ENCODE measurements at regions not wholly inside any gene's neighbourhood (a gene's known extent, or its start where the extent isn't known, plus 50 kb on each side); places are given as distances from the start of the nearest gene placed in this dataset.
A peak's percentile ranks its signal among the peaks of the same experiment; 100 is the strongest.

DNA sequence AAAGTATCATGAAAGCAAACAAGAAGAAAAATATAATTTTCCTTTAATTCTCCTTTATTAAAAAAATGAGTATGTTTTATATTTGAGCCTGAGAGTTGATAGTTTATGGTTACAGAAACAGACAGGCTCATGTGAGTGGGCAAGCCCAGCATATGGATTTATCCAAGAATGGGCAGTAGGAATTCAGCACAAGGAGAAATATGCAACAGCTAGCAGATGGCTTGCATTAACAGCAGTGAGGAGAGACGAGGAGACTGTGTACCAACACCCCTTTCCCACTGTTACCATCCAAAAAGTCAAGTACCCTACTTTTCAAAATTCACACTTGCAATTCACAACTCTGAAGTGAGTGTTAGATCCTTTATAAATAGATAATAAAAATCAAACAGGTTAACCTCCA lies 1760.2 kb upstream of the TENM3 start:
- no peak for DNase-seq

DNA sequence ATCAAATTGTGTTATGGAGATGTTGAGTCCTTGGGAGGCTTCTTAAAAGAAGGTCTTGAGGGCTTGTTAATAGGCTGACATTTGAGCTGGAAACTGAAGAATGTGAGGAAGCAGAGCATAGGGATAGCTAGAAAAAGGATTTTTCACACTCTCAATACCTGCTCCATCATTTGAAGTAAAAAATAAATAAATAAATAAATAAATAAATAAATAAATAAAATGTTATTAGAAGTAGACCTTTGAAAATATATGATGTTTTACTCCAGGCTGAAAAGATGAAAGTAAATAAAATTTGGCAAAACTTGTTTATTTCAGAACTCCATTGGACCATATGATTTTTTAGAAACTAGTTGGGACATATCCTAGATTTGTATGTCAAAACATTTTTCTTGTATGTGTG lies 1757.8 kb upstream of the TENM3 start:
- no peak for DNase-seq

DNA sequence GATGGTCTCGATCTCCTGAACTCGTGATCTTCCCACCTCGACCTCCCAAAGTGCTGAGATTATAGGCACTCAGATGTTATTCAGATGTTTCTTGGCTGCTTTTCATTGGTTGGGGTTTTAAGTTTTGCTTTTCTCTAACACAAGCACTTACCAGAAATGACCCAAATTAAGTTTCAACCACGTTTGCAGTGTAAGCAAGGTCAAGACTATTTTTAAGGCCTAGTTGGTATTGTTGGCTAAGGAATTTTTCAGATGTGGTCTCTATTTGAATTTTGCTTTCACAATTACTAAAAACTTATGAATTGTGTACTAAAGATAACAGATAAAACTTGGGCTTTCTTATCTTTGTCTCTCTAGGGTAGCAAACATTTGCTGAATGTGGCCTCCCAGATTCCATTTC lies 1756.9 kb upstream of the TENM3 start:
- no peak for DNase-seq

DNA sequence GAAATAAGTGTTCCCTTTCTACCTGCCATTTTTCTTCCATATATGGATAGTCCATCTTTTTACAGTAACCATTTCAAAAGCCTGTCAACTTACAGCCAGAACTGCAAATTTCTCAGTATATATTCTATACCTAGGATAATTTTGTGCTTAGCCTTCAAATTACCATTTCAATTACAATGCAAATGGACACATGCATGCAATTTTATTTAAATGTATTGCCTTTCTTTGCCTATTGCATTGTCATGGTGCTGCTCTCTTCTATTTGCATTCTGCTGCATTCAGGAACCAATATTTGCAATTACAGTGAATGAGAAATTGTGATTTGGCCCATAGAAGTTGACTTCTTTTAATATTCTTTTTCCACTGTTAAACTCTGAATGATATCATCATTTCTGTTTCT lies 1753.4 kb upstream of the TENM3 start:
- no peak for DNase-seq

DNA sequence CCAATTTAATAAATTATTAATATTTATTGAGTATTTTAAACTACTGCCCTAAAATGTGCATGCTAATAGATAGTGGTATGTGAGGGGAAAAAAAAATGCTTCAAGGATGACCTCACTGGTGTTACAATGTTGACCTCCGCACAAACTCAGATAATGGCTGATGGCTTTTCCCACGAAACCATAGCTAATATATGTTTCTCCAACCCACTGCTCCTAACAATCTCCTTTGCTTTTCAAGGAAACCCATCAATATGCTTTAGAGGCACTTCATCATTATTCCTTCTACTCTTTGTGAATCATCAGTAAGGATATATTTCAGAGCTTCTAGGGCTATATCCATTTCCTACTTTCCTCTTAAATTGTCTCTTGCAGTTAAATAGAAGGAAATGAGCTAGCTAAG lies 1752.0 kb upstream of the TENM3 start:
- no peak for DNase-seq

DNA sequence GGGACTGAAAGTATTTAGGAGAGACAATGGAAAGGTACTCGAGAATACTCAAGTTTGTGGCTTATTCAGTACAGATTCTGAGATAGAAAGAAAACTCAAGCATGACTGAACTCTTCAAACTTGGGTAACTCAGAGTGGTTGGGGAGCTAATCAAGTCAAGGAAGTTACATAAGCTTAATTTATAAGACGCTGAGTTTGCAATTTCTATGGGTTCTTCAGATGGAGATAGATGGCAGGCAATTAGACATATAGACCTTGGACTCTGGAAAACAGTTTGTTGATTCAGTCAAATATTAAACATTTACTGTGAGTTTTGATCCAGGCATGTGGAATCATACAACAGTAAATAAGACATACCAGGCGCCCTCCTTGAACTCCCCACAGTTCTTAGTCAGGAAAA lies 1749.9 kb upstream of the TENM3 start:
- no peak for DNase-seq

DNA sequence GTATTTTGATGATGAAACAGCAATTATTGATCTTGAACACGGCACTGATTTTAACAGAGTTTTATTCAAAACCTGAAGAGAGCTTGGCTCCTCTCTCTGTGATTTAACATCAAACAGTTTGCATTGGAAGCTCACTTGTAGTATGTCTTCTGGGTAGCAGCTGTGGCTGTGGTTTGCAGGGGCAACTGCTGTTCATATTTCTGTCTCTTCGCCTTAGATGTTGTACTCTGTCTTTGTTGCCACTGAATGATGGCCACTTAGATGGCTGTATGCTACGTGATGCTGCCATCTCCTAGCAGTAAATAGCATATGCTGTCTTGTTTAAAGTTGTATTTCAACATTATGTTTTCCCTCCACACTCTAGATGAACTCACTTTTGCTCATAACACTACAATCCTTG lies 1743.0 kb upstream of the TENM3 start:
- no peak for DNase-seq

DNA sequence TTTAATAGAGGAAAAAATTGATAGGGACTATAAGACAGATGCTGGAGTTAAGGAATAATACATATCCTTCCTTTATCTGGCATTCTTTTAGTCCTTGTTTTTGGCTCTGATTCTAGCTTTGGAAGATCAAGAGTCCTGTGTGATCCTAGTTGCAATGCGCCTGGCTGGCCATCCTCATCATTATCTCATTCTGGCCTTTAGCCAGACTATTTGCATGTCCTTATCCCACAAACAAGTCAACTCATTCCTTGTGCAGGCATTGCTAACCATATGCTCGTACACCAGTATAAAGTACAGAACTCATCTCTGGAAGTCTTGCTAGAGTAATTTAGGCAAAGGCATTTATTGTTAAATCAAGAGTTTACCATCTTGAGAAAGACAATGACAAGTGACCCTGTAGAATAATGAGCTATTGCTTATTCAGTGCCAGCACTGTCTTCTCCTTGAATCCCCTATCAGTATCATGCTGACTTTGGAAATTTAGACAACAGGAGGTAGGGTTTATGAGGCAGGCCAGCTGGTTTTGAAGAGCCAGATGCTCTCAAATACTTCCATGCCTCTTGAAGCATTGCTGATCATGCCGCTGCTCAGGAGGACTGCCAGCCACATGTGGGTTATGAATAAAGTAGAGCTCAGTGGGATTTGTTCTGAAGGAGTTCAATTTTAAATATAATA lies 1730.3 kb upstream of the TENM3 start:
- no peak for DNase-seq

DNA sequence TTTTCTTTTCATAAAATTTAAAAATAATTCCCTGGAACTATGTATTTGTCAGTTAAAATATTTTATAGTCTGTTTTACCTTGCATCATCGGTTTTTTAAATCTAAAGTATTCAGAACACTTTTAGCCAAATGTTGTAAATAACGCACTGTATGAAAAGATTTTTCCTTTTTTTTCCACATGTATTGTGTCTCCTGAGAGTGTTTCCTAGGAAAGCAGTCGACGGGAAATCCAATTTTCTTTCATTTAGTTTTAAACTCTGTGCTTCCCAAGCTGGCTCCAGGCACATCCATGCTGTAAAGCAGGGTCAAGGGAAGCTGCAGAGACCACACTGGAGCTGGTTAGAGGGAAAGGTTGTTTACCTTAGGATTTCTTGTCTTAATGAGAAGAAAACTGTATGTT lies 1724.3 kb upstream of the TENM3 start:
- no peak for DNase-seq

DNA sequence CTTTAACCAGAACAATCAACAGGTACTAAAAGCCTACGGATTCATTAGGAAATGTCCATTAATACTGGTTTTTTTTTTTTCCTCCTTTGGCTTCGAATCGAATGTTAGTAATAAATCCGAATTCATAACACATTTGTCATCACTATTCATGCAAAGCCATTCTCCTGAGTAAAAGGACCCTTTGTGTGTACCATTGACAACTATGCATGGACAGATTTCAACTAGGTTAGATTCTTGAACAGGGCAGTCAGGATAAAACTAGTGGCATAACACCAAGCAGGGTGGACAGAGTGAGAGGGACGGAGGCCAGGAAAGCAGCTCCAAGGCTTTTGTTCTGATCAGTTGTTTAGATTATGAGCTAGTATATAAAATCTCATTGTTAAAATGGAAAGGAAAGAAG lies 1722.0 kb upstream of the TENM3 start:
- no peak for DNase-seq

DNA sequence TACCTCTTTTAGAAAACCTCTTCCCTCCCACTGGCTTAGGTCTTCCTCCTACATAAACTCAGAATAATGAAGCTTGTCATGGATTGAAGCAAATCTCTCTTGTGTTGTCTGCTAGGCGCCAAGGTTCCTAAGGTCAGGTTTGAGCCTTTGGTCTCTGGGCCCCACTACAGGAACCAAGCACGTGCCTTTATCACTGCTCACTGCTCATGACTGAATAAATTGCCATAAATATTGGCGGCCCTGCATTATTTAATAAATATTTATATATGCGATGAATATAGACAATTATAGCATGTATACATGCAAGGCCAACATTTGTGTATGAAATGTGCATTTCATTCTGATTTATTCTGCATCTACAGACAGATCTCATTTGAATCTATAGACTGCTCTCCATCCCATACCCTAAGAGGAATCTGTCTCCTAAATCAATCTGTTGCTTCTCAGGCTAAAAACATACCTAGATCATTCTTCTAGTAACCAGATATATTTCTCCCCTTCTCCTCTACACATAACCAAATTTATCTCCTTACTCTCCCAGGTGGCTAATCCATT lies 1717.6 kb upstream of the TENM3 start:
- DNase-seq = no peak

DNA sequence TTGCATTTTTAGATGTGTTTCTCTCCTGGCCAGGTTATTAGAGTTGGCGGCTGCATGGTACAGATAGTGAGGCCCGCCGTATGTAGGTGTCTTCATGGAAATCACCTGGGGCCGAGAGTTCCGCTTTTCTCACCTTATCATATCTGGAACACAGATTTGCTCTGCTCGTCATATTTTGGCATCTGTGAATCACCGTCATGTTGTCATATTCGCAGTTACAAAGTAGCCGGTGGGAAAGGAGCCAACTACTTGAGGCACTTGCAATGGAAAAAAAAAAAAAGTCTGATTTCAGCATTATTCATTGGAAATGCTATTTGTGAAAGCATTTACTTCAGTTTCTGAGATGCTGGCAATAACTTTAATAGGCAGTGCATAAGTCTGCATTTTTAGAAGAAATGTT lies 1715.2 kb upstream of the TENM3 start:
- DNase-seq = no peak

DNA sequence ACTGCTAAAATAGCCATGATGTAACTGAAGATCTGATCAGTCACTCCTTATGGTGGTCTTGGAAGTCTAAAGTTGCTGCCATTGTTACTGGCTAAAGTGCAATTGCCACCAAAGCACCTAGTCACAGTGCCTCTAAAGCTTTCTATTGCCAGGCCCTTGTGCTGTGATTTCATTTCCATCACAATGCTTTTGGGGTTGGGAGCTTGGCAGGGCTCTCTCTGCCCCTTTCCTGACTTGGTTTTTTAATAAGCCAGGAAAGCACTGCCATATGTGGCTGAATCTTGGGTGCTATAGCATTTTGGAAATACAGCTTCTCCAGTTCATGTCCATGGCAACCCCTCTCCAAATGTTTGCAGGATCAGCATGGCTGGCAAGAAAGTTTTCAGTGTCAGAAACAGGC lies 1712.4 kb upstream of the TENM3 start:
- no peak for DNase-seq

DNA sequence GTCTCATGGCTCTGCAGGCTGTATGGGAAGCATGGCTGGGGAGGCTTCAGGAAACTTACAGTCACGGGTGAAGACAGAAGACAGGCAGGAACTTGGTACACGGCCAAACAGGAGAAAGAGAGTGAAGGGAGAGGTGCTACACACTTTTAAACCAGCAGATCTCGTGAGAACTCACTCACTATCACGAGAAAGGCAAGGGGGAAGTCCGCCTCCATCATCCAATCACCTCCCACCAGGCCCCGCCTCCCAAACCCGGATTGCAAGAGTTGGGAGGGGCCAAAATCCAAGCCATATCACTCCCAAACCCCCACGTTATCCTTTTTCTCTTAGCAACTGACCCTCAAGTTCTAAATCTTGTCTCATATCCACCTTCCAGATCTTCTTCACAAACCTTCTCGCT lies 1710.5 kb upstream of the TENM3 start:
- no peak for DNase-seq

DNA sequence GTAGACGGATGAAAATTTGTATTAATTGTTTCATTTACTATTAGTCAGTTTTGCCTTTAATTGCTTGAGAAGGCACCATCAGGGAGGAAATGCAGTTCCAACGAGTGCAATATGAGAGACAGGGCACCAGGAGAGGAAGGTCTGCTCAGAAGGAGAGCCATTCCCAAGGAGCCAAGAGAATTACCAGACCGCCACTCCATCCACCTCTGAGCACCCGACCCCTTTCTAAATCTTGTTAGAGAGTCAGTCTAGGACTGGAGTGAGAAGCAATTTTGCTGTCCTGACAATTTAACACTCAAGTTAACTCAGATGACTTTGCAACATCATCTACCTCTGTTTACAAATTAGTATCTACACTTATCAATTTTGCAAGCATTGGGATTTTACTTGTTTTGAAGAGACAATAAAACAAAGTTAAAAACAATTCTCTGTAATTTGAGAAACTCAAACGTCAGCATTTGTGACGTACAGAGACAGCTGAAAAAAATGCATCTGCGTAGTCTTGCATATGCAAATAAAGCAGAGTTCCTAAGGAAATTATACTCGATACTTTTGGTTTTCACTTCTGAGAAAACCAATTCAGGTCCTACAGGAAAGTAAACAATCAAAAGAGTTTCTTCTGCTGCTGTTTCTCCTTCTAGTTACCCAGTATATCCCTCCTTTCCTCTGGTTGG lies 1704.7 kb upstream of the TENM3 start:
- DNase-seq = no peak

DNA sequence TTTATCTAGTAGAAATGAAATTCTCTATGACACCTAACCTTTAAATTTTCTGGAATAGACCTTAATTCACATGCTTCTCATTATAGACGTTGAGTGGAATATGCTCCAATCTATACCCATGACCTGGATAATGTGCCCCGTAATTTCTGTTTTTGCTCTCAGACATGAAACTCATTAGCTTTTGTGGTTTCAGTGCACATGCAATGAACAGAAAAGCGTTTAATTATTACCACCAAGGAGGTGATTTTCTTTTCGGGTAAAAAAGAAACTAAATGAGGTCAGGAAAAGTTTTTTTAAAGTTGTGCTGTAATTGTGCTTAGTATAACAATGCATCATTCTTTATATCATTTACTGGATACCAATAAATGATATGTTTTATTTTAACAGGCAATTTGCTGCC lies 1703.9 kb upstream of the TENM3 start:
- DNase-seq = no peak

DNA sequence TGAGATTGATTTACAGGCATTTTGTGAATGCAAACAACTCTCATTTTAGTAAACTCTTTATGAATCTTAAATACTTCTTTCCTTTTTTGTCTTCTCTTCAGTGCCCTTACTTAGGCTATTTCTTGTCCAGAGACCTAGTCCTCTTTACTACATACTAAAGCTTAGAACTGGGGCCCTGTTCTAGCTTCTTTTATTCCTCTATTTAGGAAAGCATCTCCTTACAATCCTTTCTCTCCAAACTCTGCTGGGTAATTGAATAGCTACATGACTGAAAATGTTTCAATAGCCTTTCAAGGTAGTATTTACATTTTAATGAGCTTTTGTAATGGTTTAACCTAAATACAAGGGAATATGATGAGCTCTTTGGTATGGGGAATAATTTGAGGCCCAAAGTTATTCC lies 1701.5 kb upstream of the TENM3 start:
- no peak for DNase-seq

DNA sequence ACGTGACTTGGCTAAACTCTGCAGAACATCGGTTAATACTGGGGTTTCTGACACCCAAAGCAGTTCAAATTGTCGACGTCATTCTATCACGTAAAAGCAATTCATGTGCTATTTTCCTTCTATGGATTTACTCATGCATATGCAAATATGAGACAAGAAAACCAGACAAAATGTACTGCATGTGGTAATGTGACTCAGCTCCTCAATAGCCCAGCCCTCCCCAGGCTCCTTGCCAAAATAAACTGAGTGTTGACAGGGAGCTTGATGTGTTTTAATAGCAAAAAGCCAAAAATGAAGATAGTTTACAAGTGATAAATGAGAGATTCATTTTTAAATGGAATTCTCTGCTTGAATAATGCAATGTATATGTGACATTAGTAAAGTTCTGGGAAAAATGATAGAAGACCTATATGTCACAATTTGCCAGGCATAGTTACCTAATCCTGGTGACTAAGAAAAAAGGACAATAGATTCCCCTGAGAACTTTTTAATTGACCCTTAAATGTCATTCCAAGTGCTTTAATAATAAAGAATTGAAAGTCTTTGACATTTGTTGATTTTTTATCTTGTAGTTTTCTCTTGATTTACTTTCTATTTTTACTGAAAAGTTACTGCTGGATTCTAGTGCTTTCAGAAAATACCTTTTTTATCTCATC lies 1700.6 kb upstream of the TENM3 start:
- DNase-seq = peak; percentile 34

DNA sequence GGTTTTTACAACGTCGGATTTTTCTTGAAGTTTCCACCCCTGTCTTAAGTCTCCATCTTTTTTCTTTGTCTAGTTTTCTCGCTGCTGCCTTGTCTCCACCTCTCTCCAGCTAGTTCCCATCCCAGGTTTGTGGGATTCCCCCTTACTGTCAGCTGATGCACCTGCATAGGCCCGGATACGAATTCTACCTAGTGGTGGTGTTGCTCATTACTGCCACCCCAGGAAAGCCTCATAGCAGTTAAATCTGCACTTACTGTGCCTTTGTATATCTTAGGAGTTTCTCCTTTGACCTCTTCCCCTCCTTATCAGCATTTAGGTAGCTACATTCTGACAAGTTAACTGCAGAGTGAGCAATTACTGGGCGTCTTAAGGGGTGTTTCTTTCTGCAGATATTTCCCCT lies 1693.1 kb upstream of the TENM3 start:
- no peak for DNase-seq

DNA sequence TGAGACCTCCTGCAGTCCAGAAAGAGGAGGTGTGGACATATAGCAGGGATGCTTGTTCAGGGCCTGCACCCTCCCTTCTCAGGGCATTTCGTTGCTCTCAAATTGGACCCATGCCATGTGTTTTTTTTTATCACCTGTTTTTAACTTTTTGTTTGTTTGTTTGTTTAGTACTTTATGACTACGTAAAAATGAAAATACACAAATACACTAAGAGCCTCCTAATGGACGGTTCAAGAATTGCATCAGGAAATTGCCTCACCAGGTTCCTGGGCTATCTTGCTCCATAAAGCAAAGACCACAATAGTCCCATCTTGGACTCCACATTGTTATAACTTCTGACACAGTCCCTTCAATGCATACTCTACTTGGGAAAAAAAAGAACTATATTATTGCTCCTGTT lies 1685.9 kb upstream of the TENM3 start:
- DNase-seq = no peak

DNA sequence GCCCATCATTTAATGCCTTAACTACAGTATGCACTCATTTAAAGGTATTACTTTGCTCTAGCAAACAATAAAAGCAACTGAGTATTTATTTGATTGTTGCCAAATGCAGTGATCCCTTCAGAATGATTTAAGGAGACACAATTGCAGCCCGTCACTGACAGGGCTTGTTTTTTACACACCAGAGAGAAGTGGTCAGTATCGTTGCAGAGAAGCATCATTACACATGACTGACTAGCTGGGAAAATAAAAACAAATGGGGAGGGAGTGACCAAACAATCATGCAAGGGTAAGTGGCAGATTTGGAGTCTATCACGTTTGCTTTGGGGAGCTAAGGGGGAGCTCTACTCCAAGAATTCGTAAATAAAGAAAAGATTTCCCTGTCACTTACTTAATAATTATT lies 1685.3 kb upstream of the TENM3 start:
- no peak for DNase-seq

DNA sequence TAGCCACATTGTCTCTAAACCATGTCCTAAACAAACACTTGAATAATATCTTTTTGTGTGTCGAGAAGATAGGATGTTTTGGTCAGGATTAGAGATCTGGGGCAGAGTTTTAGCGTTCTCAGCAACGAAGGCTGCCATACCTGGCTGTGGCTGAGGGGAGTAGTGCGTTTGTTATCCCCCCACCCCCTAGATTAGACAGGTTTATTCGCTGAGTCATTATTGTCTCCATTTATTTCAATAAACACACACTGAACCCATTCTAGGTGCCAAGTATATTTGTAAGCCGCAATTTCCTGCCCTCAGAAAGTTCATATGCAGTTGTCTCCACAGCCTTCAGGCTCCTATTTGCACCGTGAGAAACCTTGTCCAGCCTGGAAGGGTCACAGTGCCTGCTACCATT lies 1684.8 kb upstream of the TENM3 start:
- DNase-seq = no peak

DNA sequence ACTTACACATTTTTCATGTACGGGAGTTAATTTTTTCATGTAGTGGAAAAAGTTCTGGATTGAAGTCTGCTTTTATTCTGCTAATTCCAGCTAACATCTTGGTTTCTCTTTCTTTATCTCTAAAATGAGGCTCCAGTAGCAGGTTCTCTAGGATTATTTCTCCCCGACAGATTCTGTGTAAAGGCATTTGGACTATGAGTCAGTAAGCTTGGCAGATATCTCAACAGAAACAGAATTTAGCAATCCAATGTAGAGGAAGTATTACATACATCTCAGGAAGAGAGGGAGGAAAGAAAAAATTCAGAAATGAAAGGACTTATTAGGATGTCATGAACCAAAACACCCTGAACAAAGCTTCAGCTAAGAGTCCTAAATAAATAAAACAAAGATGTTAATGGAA lies 1682.3 kb upstream of the TENM3 start:
- DNase-seq = no peak

DNA sequence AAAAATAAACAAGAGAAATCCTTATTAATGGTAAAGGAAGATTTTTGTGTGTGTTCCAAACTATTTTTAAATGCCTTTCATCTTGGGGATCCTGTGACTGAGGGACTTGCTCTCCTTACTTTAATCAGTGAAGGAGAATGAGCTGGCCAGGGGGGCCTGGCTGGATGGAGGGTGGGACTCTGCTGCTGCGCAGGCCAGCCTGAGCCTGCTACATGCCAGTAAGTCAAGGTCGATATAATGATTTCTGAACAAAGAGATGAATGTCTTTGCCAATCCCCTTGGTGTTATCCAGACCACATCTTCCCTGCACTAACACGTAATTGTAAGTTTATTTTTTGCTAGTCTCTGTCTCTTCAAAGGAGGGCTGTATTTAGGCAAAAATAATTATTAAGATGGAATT lies 1679.2 kb upstream of the TENM3 start:
- no peak for DNase-seq
